Peyer's patch (tissue), 4 donors: ENCODE measurements at regions not wholly inside any gene's neighbourhood (a gene's known extent, or its start where the extent isn't known, plus 50 kb on each side); places are given as distances from the start of the nearest gene placed in this dataset.

Source experiments
- DNase-seq, 3 donors: peaks; one replicate each; pipeline ENCODE4 v3.0.0-alpha.2; 2017 to 2019
- H3K27ac ChIP-seq, 4 donors: fragments of 200-600 bp; sonication (generic); one replicate each; pipeline ENCODE4 v1.5.1; 2016 to 2019
- H3K27me3 ChIP-seq, 2 donors: fragments of 200-600 bp; sonication (generic); one replicate each; pipeline ENCODE4 v1.5.1; 2019
- H3K36me3 ChIP-seq, 3 donors: fragments of 200-600 bp; sonication (generic); one replicate each; pipeline ENCODE4 v1.5.1; 2016 to 2019
- H3K4me1 ChIP-seq, 4 donors: fragments of 200-600 bp; sonication (generic); one replicate each; pipeline ENCODE4 v1.5.1; 2016 to 2019
- H3K4me3 ChIP-seq, 4 donors: fragments of 200-600 bp; sonication (generic); 1 replicate in 3 of 4; 2 replicates in 1 of 4; pipeline ENCODE4 v1.5.1; 2016 to 2019; ENCODE audit warnings: mild to moderate bottlenecking in 1 of 4
- H3K9me3 ChIP-seq, 4 donors: fragments of 200-600 bp; sonication (generic); one replicate each; pipeline ENCODE4 v1.5.1; 2016 to 2019; ENCODE audit warnings: mild to moderate bottlenecking in 1 of 4
- POLR2A ChIP-seq, 2 donors: fragments of 450-650 bp; IDR thresholded peaks; one replicate each; pipeline ENCODE4 v1.5.1; 2017; ENCODE audit warnings: antibody characterized with exemption in 2 of 2, mild to moderate bottlenecking in 2 of 2, moderate library complexity in 2 of 2
- TF ChIP-seq, protein P1 (sequence below), 6 experiments: fragments of 450-650 bp in 4 of 6; fragments of 200-600 bp in 2 of 6; sonication (generic) in 1 of 6; IDR thresholded peaks; one replicate each; pipeline ENCODE4 v1.5.1; 2017 to 2019; ENCODE audit warnings: antibody characterized with exemption in 6 of 6, mild to moderate bottlenecking in 3 of 6, moderate library complexity in 1 of 6

DNA sequence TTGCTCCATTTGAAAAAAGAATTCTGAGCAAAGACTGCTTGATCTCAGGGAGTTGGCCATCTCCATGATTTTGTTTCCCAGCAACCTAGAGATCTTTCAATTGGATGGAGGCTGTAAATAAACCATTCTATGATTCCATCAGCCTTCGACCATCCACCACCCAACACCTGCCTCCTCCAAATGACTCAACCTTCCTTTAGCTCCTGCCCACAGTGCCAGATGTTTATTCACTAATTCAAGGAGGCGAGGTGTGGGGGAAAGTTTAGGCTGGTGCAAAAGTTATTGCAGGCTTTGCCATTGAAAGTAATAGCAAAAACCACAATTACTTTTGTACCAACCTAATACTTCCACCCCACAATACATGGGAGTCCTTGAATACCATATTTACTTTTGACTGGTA lies 327.5 kb downstream of the CAAP1 start:
- Histone ChIP-seq H3K4me3 (no peak overlapping the region), H3K9me3 (no peaks in the 10 kb centered on the region), H3K4me1 (no peaks in the 10 kb centered on the region), H3K36me3 (no peaks in the 10 kb centered on the region), H3K27ac (no peak overlapping the region), H3K27me3 (no peaks in the 10 kb centered on the region)
- no peak for DNase-seq
- no peak for TF ChIP-seq POLR2A (IDR thresholded peaks at IDR 0.05)
- TF ChIP-seq, protein P1, sequence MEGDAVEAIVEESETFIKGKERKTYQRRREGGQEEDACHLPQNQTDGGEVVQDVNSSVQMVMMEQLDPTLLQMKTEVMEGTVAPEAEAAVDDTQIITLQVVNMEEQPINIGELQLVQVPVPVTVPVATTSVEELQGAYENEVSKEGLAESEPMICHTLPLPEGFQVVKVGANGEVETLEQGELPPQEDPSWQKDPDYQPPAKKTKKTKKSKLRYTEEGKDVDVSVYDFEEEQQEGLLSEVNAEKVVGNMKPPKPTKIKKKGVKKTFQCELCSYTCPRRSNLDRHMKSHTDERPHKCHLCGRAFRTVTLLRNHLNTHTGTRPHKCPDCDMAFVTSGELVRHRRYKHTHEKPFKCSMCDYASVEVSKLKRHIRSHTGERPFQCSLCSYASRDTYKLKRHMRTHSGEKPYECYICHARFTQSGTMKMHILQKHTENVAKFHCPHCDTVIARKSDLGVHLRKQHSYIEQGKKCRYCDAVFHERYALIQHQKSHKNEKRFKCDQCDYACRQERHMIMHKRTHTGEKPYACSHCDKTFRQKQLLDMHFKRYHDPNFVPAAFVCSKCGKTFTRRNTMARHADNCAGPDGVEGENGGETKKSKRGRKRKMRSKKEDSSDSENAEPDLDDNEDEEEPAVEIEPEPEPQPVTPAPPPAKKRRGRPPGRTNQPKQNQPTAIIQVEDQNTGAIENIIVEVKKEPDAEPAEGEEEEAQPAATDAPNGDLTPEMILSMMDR (IDR thresholded peaks at IDR 0.05), result no peak

- H3K4me1 ChIP-seq, result no peaks in the 10 kb centered on the region
- no peaks in the 10 kb centered on the region for H3K36me3 ChIP-seq
- no peak overlapping the region for H3K4me3 ChIP-seq
- no peaks in the 10 kb centered on the region for H3K9me3 ChIP-seq
- TF ChIP-seq, protein P1 (IDR thresholded peaks at IDR 0.05), result no peak
- no peak for TF ChIP-seq POLR2A (IDR thresholded peaks at IDR 0.05)
- H3K27ac ChIP-seq, result no peak overlapping the region
- no peak for DNase-seq
- H3K27me3 ChIP-seq, result no peaks in the 10 kb centered on the region
Observed at GRCh38 chr9:26562338-26562737, 330.3 kb downstream of the CAAP1 start.

DNA sequence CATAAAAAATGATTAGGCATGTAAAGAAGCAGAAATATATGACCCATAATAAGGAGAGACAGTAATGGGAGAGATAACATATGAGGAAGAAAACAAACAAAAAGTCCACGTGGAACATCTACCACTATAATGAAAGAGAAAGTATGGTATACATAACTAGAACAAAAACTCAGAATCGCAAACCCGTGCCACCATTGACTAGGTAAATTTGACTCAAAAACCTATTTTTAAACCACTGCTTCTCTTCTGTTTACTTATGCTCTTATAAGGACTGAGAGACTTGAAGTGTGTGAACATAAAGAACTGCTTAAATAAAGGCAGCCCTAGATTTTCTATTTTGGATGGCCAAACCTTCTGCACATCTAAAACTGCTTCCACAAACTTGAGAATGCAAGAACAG lies 330.7 kb downstream of the CAAP1 start:
- Histone ChIP-seq H3K27me3 (no peaks in the 10 kb centered on the region), H3K4me1 (no peaks in the 10 kb centered on the region), H3K27ac (no peak overlapping the region), H3K4me3 (no peak overlapping the region), H3K9me3 (no peaks in the 10 kb centered on the region), H3K36me3 (no peaks in the 10 kb centered on the region)
- DNase-seq, result no peak
- TF ChIP-seq, protein P1 (IDR thresholded peaks at IDR 0.05), result no peak
- TF ChIP-seq POLR2A (IDR thresholded peaks at IDR 0.05), result no peak

- Histone ChIP-seq H3K9me3 (no peaks in the 10 kb centered on the region), H3K27ac (no peak overlapping the region), H3K36me3 (no peaks in the 10 kb centered on the region), H3K4me1 (no peaks in the 10 kb centered on the region), H3K4me3 (no peak overlapping the region), H3K27me3 (no peaks in the 10 kb centered on the region)
- DNase-seq, result no peak
- TF ChIP-seq POLR2A (IDR thresholded peaks at IDR 0.05), result no peak
- TF ChIP-seq, protein P1 (IDR thresholded peaks at IDR 0.05), result no peak
Observed at GRCh38 chr9:26559506-26559905, 333.1 kb downstream of the CAAP1 start.

GRCh38 chr9:26551971-26552370 lies 340.6 kb downstream of the CAAP1 start:
- Histone ChIP-seq H3K4me1 (no peaks in the 10 kb centered on the region), H3K27me3 (no peaks in the 10 kb centered on the region), H3K36me3 (no peaks in the 10 kb centered on the region), H3K9me3 (no peaks in the 10 kb centered on the region), H3K4me3 (no peak overlapping the region), H3K27ac (no peak overlapping the region)
- no peak for DNase-seq
- no peak for TF ChIP-seq POLR2A (IDR thresholded peaks at IDR 0.05)
- TF ChIP-seq, protein P1 (IDR thresholded peaks at IDR 0.05), result no peak

- Histone ChIP-seq H3K36me3 (no peaks in the 10 kb centered on the region), H3K4me1 (no peaks in the 10 kb centered on the region), H3K27ac (no peak overlapping the region), H3K27me3 (no peaks in the 10 kb centered on the region), H3K9me3 (no peaks in the 10 kb centered on the region), H3K4me3 (no peak overlapping the region)
- TF ChIP-seq POLR2A (IDR thresholded peaks at IDR 0.05), result no peak
- TF ChIP-seq, protein P1 (IDR thresholded peaks at IDR 0.05), result no peak
- DNase-seq, result no peak
Observed at GRCh38 chr9:26551451-26551850, 341.2 kb downstream of the CAAP1 start.
